ENCODE measurements at regions not wholly inside any gene's neighbourhood (a gene's known extent, or its start where the extent isn't known, plus 50 kb on each side); places are given as distances from the start of the nearest gene placed in this dataset.

GRCh38 chr16:64872101-64872500 lies 249.8 kb downstream of the CDH11 start:
- TF ChIP-seq CTCF (IDR thresholded peaks at IDR 0.05) = no peak
- TF ChIP-seq POLR2A (IDR thresholded peaks at IDR 0.05) = no peak
